ENCODE measurements at regions not wholly inside any gene's neighbourhood (a gene's known extent, or its start where the extent isn't known, plus 50 kb on each side); places are given as distances from the start of the nearest gene placed in this dataset.
"Not testable (repeated sequence)": the region's sequence is repeated elsewhere in the genome, so short reads cannot be mapped to it uniquely, and the experiment has no call there.

GRCh38 chr14:76264384-76264783, 111.6 kb upstream of the ESRRB start:
- no peak for DNase-seq (ENCODE audit: low read depth)

GRCh38 chr14:76267322-76268046, 108.5 kb upstream of the ESRRB start:
- peak; percentile 48 for DNase-seq (ENCODE audit: low read depth)

- no peak for DNase-seq (ENCODE audit: low read depth)
Measured at GRCh38 chr14:76268047-76268431, 107.9 kb upstream of the ESRRB start.

- DNase-seq (ENCODE audit: low read depth) = no peak
Measured at GRCh38 chr14:76268700-76269099, 107.2 kb upstream of the ESRRB start.

GRCh38 chr14:76271041-76271755, 104.7 kb upstream of the ESRRB start:
- DNase-seq (ENCODE audit: low read depth) = no peak

GRCh38 chr14:76272349-76272748, 103.6 kb upstream of the ESRRB start:
- no peak for DNase-seq (ENCODE audit: low read depth)

GRCh38 chr14:76272774-76273173, 103.2 kb upstream of the ESRRB start:
- no peak for DNase-seq (ENCODE audit: low read depth)

- no peak for DNase-seq (ENCODE audit: low read depth)
Measured at GRCh38 chr14:76273346-76273745, 102.6 kb upstream of the ESRRB start.

- DNase-seq (ENCODE audit: low read depth) = no peak
Measured at GRCh38 chr14:76274324-76274723, 101.6 kb upstream of the ESRRB start.

- DNase-seq (ENCODE audit: low read depth) = no peak
Measured at GRCh38 chr14:76277586-76278130, 98.3 kb upstream of the ESRRB start.

- no peak for DNase-seq (ENCODE audit: low read depth)
Measured at GRCh38 chr14:76280221-76280620, 95.7 kb upstream of the ESRRB start.

GRCh38 chr14:76282581-76282980, 93.4 kb upstream of the ESRRB start:
- DNase-seq (ENCODE audit: low read depth) = no peak

- no peak for DNase-seq (ENCODE audit: low read depth)
Measured at GRCh38 chr14:76287063-76287462, 88.9 kb upstream of the ESRRB start.

- no peak for DNase-seq (ENCODE audit: low read depth)
Measured at GRCh38 chr14:76289276-76289675, 86.7 kb upstream of the ESRRB start.

GRCh38 chr14:76292561-76292960, 83.4 kb upstream of the ESRRB start:
- DNase-seq (ENCODE audit: low read depth) = no peak

GRCh38 chr14:76293221-76293620, 82.7 kb upstream of the ESRRB start:
- DNase-seq (ENCODE audit: low read depth) = no peak

- DNase-seq (ENCODE audit: low read depth) = no peak
Measured at GRCh38 chr14:76293923-76294322, 82.0 kb upstream of the ESRRB start.

GRCh38 chr14:76294876-76295275, 81.1 kb upstream of the ESRRB start:
- no peak for DNase-seq (ENCODE audit: low read depth)

GRCh38 chr14:76298896-76299295, 77.0 kb upstream of the ESRRB start:
- DNase-seq (ENCODE audit: low read depth) = no peak

GRCh38 chr14:76303188-76303587, 72.7 kb upstream of the ESRRB start:
- DNase-seq (ENCODE audit: low read depth) = not testable (repeated sequence)

- no peak for DNase-seq (ENCODE audit: low read depth)
Measured at GRCh38 chr14:76304536-76305267, 71.2 kb upstream of the ESRRB start.

- DNase-seq (ENCODE audit: low read depth) = no peak
Measured at GRCh38 chr14:76305268-76305826, 70.6 kb upstream of the ESRRB start.
